ENCODE measurements at regions not wholly inside any gene's neighbourhood (a gene's known extent, or its start where the extent isn't known, plus 50 kb on each side); places are given as distances from the start of the nearest gene placed in this dataset.

DNA sequence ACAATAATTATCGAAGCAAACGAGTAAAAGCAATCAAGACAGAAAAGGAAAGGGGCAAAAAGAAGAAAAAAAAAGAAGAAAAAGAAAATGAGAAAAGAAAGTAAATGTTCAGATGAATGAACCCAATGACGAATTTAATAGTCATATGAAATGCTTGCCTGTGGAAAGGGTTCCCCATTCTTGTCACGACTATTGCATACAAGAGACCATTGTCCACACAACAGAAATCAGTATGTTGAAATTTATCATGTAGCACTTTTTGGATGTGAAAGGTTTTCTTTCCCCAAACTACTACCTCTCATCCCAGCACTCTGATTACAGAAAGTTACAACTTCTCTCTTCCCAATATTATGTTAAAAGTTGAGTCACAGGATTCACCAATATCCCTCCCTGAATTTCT is 162.4 kb downstream of the ZDHHC21 start:
- no peak overlapping the region for H3K4me3 Mint-ChIP-seq
- H3K27me3 Mint-ChIP-seq, result peaks cover 7% of the 10 kb centered on the region
- no peak overlapping the region for H3K27ac Mint-ChIP-seq
- H3K9me3 Mint-ChIP-seq, result no peaks in the 10 kb centered on the region
- H3K4me1 Mint-ChIP-seq (ENCODE audit: unreplicated experiment), result peaks cover 62% of the 10 kb centered on the region
- TF ChIP-seq, protein P1, sequence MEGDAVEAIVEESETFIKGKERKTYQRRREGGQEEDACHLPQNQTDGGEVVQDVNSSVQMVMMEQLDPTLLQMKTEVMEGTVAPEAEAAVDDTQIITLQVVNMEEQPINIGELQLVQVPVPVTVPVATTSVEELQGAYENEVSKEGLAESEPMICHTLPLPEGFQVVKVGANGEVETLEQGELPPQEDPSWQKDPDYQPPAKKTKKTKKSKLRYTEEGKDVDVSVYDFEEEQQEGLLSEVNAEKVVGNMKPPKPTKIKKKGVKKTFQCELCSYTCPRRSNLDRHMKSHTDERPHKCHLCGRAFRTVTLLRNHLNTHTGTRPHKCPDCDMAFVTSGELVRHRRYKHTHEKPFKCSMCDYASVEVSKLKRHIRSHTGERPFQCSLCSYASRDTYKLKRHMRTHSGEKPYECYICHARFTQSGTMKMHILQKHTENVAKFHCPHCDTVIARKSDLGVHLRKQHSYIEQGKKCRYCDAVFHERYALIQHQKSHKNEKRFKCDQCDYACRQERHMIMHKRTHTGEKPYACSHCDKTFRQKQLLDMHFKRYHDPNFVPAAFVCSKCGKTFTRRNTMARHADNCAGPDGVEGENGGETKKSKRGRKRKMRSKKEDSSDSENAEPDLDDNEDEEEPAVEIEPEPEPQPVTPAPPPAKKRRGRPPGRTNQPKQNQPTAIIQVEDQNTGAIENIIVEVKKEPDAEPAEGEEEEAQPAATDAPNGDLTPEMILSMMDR (conservative IDR thresholded peaks at IDR 0.05), result no peak
- H3K36me3 Mint-ChIP-seq, result no peaks in the 10 kb centered on the region
- DNase-seq (ENCODE audit: extremely low spot score, unreplicated experiment), result no peak

- TF ChIP-seq, protein P1 (conservative IDR thresholded peaks at IDR 0.05), result no peak
- Mint-ChIP-seq H3K4me3 (no peak overlapping the region), H3K9me3 (no peaks in the 10 kb centered on the region), H3K27ac (no peak overlapping the region), H3K27me3 (peaks cover 7% of the 10 kb centered on the region), H3K4me1 (ENCODE audit: unreplicated experiment) (peaks cover 62% of the 10 kb centered on the region), H3K36me3 (no peaks in the 10 kb centered on the region)
- no peak for DNase-seq (ENCODE audit: extremely low spot score, unreplicated experiment)
Measured at GRCh38 chr9:14530366-14530765, 162.9 kb downstream of the ZDHHC21 start.

GRCh38 chr9:14529629-14530028 is 163.6 kb downstream of the ZDHHC21 start:
- no peak for DNase-seq (ENCODE audit: extremely low spot score, unreplicated experiment)
- no peak overlapping the region for H3K4me3 Mint-ChIP-seq
- TF ChIP-seq, protein P1 (conservative IDR thresholded peaks at IDR 0.05), result no peak
- H3K36me3 Mint-ChIP-seq, result no peaks in the 10 kb centered on the region
- H3K27ac Mint-ChIP-seq, result no peak overlapping the region
- H3K9me3 Mint-ChIP-seq, result no peaks in the 10 kb centered on the region
- no peaks in the 10 kb centered on the region for H3K27me3 Mint-ChIP-seq
- H3K4me1 Mint-ChIP-seq (ENCODE audit: unreplicated experiment), result peaks cover 54% of the 10 kb centered on the region

DNA sequence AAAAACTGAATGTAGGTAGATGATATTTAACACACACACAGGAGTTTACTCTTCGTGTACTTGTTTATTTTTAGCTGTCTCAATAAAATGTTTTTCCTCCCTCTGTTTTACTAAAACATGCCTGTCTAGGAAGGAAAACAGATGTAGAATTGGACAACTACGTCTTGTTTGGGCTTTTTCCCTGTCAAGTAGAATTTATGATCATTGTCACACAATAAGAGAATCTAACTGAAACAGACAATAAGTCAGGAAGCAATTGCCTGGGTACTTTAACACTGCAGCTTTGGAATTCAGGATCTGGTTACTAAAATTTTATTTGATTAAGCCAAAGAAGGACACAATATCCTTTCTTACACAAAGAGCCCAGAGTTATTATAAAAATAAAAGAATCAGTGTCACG is 164.2 kb downstream of the ZDHHC21 start:
- no peak overlapping the region for H3K27ac Mint-ChIP-seq

DNA sequence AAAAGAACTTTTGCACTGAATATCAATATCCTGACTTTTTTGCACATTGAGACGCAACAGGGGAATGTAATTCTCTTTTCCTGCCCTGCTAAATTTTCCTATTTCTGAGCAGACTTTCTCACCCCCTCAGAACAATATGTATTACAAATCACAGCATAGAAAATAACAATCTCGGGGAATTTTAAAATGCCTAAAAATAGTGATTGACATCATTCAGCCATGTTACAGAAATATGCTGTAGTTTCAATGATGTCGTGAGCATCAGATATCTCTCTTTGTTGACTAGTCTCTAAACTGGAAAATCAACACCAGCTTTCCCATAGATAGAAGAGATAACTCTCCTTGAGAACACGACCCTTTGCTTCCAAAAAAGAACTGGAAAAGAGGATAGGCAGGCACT is 166.7 kb downstream of the ZDHHC21 start:
- peaks cover 28% of the 10 kb centered on the region for H3K4me1 Mint-ChIP-seq (ENCODE audit: unreplicated experiment)
- TF ChIP-seq, protein P1 (conservative IDR thresholded peaks at IDR 0.05), result no peak
- DNase-seq (ENCODE audit: extremely low spot score, unreplicated experiment), result no peak
- H3K27me3 Mint-ChIP-seq, result no peaks in the 10 kb centered on the region
- no peak overlapping the region for H3K4me3 Mint-ChIP-seq
- H3K36me3 Mint-ChIP-seq, result no peaks in the 10 kb centered on the region
- no peaks in the 10 kb centered on the region for H3K9me3 Mint-ChIP-seq
- H3K27ac Mint-ChIP-seq, result no peak overlapping the region

More for the DNA sequence above, 164.2 kb downstream of the ZDHHC21 start:
- no peaks in the 10 kb centered on the region for H3K9me3 Mint-ChIP-seq
- peaks cover 49% of the 10 kb centered on the region for H3K4me1 Mint-ChIP-seq (ENCODE audit: unreplicated experiment)
- no peaks in the 10 kb centered on the region for H3K36me3 Mint-ChIP-seq
- TF ChIP-seq, protein P1 (conservative IDR thresholded peaks at IDR 0.05), result no peak
- H3K27me3 Mint-ChIP-seq, result no peaks in the 10 kb centered on the region
- no peak overlapping the region for H3K4me3 Mint-ChIP-seq
- no peak for DNase-seq (ENCODE audit: extremely low spot score, unreplicated experiment)

DNA sequence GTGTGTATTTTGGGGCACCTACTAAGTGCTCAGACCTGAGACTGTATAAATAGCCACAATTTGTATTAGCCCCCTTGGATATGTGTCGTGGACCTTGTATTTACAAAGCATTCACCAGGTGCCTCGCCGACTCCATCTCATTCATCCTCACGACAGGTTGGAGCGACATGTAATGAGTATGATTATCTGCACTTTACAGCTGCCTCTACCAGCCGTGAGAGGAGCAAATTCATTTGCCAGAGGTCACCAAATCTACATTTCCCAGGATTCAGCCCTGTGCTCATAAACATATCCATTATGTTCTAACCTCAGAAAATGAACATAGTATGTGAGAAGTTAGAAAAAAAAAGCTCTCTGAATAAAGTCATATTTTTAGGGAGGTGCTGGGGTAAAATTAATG is 167.4 kb downstream of the ZDHHC21 start:
- Mint-ChIP-seq H3K27me3 (no peaks in the 10 kb centered on the region), H3K4me3 (no peak overlapping the region), H3K27ac (no peak overlapping the region), H3K36me3 (no peaks in the 10 kb centered on the region), H3K9me3 (no peaks in the 10 kb centered on the region), H3K4me1 (ENCODE audit: unreplicated experiment) (peaks cover 23% of the 10 kb centered on the region)
- TF ChIP-seq, protein P1 (conservative IDR thresholded peaks at IDR 0.05), result no peak
- DNase-seq (ENCODE audit: extremely low spot score, unreplicated experiment), result no peak
